MCF 10A (cell line): ENCODE measurements at regions not wholly inside any gene's neighbourhood (a gene's known extent, or its start where the extent isn't known, plus 50 kb on each side); places are given as distances from the start of the nearest gene placed in this dataset.
"Not testable (repeated sequence)": the region's sequence is repeated elsewhere in the genome, so short reads cannot be mapped to it uniquely, and the experiment has no call there.

Experiments
- BruUV-seq: library from RNA; stranded (reverse); fragments of 400-500 nt; replicated peaks from 2 replicates; lab custom pipeline; 2021; lab: Mats Ljungman, UMichigan
- CTCF ChIA-PET: fragments of 300-600 bp; sonication (Branson Sonifier 250); formaldehyde crosslinking; extraction: SDS; loops from one replicate; lab custom pipeline; 2021; ENCODE audit warnings: antibody characterized with exemption, inconsistent platforms; lab: Yijun Ruan, JAX
- POLR2A ChIA-PET: fragments of 300-600, 350-650 bp; sonication (Branson Sonifier 250); formaldehyde crosslinking; extraction: SDS; loops from one replicate; lab custom pipeline; 2020; ENCODE audit warnings: antibody characterized with exemption, inconsistent platforms; lab: Yijun Ruan, JAX
- DNase-seq: peaks from one replicate; pipeline ENCODE4 v3.0.0-alpha.2; 2018; ENCODE audit not compliant: unreplicated experiment
- H3K27ac Mint-ChIP-seq: one replicate; pipeline ENCODE4 v1.8.0; 2022; ENCODE audit warnings: mild to moderate bottlenecking, low read depth, mixed read lengths; ENCODE audit not compliant: unreplicated experiment
- H3K27me3 Mint-ChIP-seq: one replicate; pipeline ENCODE4 v1.8.0; 2022; ENCODE audit warnings: mixed read lengths; ENCODE audit not compliant: insufficient read depth, unreplicated experiment
- H3K36me3 Mint-ChIP-seq: one replicate; pipeline ENCODE4 v1.8.0; 2022; ENCODE audit warnings: mild to moderate bottlenecking, moderate library complexity, mixed read lengths; ENCODE audit not compliant: insufficient read depth, unreplicated experiment
- H3K4me1 Mint-ChIP-seq: one replicate; pipeline ENCODE4 v1.8.0; 2022; ENCODE audit warnings: mixed read lengths; ENCODE audit not compliant: insufficient read depth, unreplicated experiment
- H3K4me3 Mint-ChIP-seq: one replicate; pipeline ENCODE4 v1.8.0; 2022; ENCODE audit warnings: mild to moderate bottlenecking, moderate library complexity, mixed read lengths; ENCODE audit not compliant: unreplicated experiment
- H3K9me3 Mint-ChIP-seq: one replicate; pipeline ENCODE4 v1.8.0; 2022; ENCODE audit warnings: mixed read lengths; ENCODE audit not compliant: unreplicated experiment
- intact Hi-C: fragments of 100-400 bp; cut with micrococcal nuclease; formaldehyde crosslinking; loops from 2 replicates; pipeline ENCODE4 v1.14.1; 2022
- TF ChIP-seq, protein P1 (sequence below): fragments of 200-600 bp; IDR thresholded peaks from one replicate; pipeline ENCODE4 v1.8.0; 2022; ENCODE audit warnings: antibody characterized with exemption, mild to moderate bottlenecking; ENCODE audit not compliant: unreplicated experiment

DNA sequence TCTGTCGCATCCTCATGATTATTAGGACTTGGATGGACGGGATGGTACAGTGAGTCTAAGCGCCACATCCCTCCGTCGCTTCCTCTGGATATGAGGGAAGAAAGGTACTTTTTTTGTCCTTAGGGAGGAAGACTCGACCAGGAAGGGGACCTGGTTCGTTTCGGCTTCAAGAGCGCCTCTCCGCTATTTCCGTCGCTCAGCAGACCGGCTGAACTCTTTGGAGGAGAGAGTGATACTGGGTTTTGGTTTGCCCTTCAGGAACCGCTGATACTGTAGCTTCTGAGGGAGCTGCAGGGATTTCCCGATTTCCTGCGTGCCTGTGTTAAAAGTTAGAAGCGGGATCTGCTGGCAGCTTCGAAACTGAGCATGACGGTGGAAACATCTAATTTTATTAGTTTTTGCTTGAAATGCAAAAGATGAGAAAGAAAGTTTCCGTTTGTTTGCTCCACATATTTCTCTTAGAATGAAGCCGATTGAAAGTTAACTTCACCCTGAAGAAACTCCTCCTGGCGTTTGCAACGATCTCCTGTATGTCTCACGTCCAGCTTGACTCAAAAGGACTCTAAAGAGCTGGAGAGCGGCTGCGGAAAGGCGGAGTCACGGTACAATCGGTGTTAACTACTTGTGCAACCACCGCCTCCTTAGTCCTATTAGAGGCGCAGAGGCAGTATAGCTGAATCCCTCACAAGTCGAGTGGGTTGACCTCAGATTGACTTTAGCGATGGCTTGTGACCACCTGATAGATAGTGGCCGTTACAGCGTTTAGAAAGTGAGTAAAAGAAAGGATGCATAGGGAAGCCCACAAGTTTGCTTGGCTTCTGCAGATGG, 129.4 kb downstream of the TRIM27 start:
- POLR2A ChIA-PET: interaction anchor here (0.6 to 1.3 kb wide), 3 partner anchors 16 to 865 kb away, joined by 3 to 4 read pairs (median 3); no protein-coding TSS in a partner anchor
- Mint-ChIP-seq H3K9me3 (no peaks in the 10 kb centered on the region), H3K36me3 (peaks cover 20% of the 10 kb centered on the region), H3K27ac (no peak overlapping the region), H3K27me3 (no peaks in the 10 kb centered on the region), H3K4me1 (peaks cover 12% of the 10 kb centered on the region), H3K4me3 (peak overlapping the region; percentile 22)
- DNase-seq: no peak
- no TSS peak for BruUV-seq
- CTCF ChIA-PET: interaction anchor here (0.5 to 2.6 kb wide), 7 partner anchors 16 to 859 kb away, joined by 3 to 9 read pairs (median 3); no protein-coding TSS in a partner anchor
- TF ChIP-seq, protein P1, sequence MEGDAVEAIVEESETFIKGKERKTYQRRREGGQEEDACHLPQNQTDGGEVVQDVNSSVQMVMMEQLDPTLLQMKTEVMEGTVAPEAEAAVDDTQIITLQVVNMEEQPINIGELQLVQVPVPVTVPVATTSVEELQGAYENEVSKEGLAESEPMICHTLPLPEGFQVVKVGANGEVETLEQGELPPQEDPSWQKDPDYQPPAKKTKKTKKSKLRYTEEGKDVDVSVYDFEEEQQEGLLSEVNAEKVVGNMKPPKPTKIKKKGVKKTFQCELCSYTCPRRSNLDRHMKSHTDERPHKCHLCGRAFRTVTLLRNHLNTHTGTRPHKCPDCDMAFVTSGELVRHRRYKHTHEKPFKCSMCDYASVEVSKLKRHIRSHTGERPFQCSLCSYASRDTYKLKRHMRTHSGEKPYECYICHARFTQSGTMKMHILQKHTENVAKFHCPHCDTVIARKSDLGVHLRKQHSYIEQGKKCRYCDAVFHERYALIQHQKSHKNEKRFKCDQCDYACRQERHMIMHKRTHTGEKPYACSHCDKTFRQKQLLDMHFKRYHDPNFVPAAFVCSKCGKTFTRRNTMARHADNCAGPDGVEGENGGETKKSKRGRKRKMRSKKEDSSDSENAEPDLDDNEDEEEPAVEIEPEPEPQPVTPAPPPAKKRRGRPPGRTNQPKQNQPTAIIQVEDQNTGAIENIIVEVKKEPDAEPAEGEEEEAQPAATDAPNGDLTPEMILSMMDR: no peak
- intact Hi-C loops: no loop called here

DNA sequence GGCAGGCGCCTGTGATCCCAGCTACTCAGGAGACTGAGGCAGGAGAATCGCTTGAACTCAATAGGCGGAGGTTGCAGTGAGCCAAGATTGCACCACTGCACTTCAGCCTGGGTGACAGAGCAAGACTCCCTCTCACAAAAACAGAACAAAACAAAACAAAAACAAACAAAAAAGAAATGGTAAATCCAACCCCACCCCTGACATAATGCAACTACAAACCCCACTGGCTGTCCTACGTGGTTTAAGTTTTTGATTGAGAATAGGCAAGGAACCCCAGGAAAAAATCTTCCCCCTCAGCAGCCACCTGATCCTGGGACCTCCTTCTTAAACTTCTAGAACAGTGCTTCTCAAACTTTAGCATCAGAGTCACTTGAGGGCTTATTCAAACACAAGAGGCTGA, 123.1 kb downstream of the TRIM27 start:
- Mint-ChIP-seq H3K4me1 (peaks cover 23% of the 10 kb centered on the region), H3K36me3 (peaks cover 12% of the 10 kb centered on the region)
- BruUV-seq, H3K27ac Mint-ChIP-seq, H3K9me3 Mint-ChIP-seq, DNase-seq, POLR2A ChIA-PET, H3K27me3 Mint-ChIP-seq, H3K4me3 Mint-ChIP-seq: not testable (repeated sequence)
- intact Hi-C loops: loop anchor here (5.0 to 10.0 kb wide), 2 partner anchors 43 to 196 kb away; no protein-coding TSS in a partner anchor
- CTCF ChIA-PET: interaction anchor here (1.0 kb wide), 1 partner anchor 64 kb away, joined by 4 read pairs; no protein-coding TSS in a partner anchor

DNA sequence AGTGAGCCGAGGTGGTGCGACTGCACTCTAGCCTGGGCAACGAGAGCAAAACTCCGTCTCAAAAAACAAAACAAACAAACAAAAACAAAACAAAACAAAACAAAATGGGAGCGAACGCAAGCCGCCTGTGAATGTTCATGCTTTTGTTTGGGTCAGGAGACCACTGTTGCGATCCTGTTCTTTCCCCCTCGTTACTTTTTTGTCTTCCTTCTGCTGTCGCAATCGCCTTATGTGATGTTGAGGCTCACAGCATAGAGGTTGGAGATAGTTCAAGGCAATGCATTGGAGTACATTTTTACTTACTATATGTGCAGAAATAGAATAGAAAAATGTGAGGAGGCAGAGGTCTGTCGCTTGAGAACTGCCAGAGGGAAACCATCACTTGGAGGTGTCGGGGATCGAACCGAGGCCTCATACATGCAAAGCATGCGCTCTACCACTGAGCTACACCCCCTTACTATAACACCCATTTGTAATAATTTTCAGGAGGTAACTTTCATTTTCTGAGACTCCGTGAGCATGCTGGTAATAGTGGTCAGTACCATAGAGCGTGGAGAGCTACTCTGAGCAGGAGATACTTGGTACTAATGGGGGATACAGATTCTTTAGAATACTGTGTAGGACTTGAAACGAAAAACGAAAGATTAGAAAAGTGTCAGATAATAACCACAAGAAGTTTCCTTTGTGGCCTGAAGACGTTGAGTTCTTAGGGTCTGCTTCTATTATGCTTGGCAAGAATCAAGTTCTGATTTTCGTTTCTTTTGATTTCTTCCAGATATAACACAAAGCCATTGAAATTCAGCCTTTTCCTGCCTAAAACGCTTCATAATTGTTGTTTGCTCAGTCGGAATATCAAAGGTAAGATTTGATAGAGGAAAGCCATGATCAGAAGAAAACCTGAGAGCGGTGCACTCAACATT, 121.1 kb downstream of the TRIM27 start:
- DNase-seq: peak; percentile 62
- no peaks in the 10 kb centered on the region for H3K9me3 Mint-ChIP-seq
- intact Hi-C loops: loop anchor here (5.0 to 10.0 kb wide), 2 partner anchors 45 to 198 kb away; no protein-coding TSS in a partner anchor
- H3K36me3 Mint-ChIP-seq: peaks cover 7% of the 10 kb centered on the region
- peak overlapping the region; percentile 86 for H3K4me3 Mint-ChIP-seq
- no peaks in the 10 kb centered on the region for H3K27me3 Mint-ChIP-seq
- TF ChIP-seq, protein P1: no peak
- POLR2A ChIA-PET: interaction anchor here (0.6 to 1.6 kb wide), 11 partner anchors 9 to 847 kb away, joined by 3 to 7 read pairs (median 4); no protein-coding TSS in a partner anchor
- CTCF ChIA-PET: interaction anchor here (0.5 to 1.5 kb wide), 2 partner anchors 35 to 1681 kb away, joined by 3 to 5 read pairs; no protein-coding TSS in a partner anchor
- H3K4me1 Mint-ChIP-seq: peaks cover 22% of the 10 kb centered on the region
- no TSS peak for BruUV-seq
- H3K27ac Mint-ChIP-seq: no peak overlapping the region

DNA sequence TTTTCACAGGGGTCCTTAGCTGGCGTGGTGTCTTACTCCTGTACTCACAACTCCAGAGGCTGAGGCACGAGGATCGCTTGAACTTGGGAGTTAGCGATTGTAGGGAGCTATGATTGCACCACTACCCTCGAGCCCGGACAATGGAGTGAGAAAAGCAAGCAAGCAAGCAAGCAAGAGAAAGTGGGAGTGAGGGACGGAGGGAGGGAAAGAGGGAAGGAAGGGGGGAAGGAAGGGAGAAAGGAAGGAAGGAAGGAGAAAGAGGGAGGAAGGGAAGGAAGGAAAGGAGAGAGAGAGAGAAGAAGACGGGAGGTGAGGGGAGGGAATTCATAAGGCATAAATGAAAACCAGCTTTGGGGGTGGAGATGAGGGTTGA, 120.5 kb downstream of the TRIM27 start:
- Mint-ChIP-seq H3K4me3 (peak overlapping the region; percentile 86), H3K4me1 (peaks cover 26% of the 10 kb centered on the region), H3K27ac (no peak overlapping the region), H3K36me3 (peaks cover 12% of the 10 kb centered on the region), H3K27me3 (no peaks in the 10 kb centered on the region), H3K9me3 (no peaks in the 10 kb centered on the region)
- POLR2A ChIA-PET: interaction anchor here (0.6 to 1.6 kb wide), 10 partner anchors 8 to 847 kb away, joined by 3 to 7 read pairs (median 4); no protein-coding TSS in a partner anchor
- CTCF ChIA-PET: interaction anchor here (0.5 to 1.5 kb wide), 2 partner anchors 34 to 1681 kb away, joined by 3 to 5 read pairs; no protein-coding TSS in a partner anchor
- TF ChIP-seq, protein P1: no peak
- peak; percentile 59 for DNase-seq
- intact Hi-C loops: loop anchor here (5.0 to 10.0 kb wide), 2 partner anchors 46 to 199 kb away; no protein-coding TSS in a partner anchor
- no TSS peak for BruUV-seq
